Endodermal cell (in vitro differentiated cells): ENCODE measurements at regions not wholly inside any gene's neighbourhood (a gene's known extent, or its start where the extent isn't known, plus 50 kb on each side); places are given as distances from the start of the nearest gene placed in this dataset.
A peak's percentile ranks its signal among the peaks of the same experiment; 100 is the strongest.

Source experiments
- DNase-seq: peaks from one replicate; pipeline ENCODE4 v3.0.0-alpha.2; 2017
- H3K27ac ChIP-seq: 2 replicates; pipeline ENCODE4 v1.5.1; 2013; ENCODE audit warnings: mild to moderate bottlenecking, low read depth, low read length, moderate library complexity
- H3K27me3 ChIP-seq: 2 replicates; pipeline ENCODE4 v1.6.1; 2013; ENCODE audit warnings: mild to moderate bottlenecking, low read length, moderate library complexity; ENCODE audit not compliant: insufficient read depth, control insufficient read depth, poor library complexity, severe bottlenecking
- H3K36me3 ChIP-seq: 2 replicates; pipeline ENCODE4 v1.7.0; 2013; ENCODE audit warnings: mild to moderate bottlenecking, low read length, moderate library complexity; ENCODE audit not compliant: control insufficient read depth, insufficient read depth
- H3K4me1 ChIP-seq: one replicate; pipeline ENCODE4 v1.7.0; 2013; ENCODE audit warnings: low read length; ENCODE audit not compliant: control insufficient read depth, insufficient read depth
- H3K4me3 ChIP-seq: 2 replicates; pipeline ENCODE4 v1.5.1; 2013; ENCODE audit warnings: mild to moderate bottlenecking, low read length, moderate library complexity
- H3K9ac ChIP-seq: 2 replicates; pipeline ENCODE4 v1.6.1; 2013; ENCODE audit warnings: mild to moderate bottlenecking, low read length, moderate library complexity; ENCODE audit not compliant: poor library complexity, severe bottlenecking; ENCODE audit errors: extremely low read depth
- H3K9me3 ChIP-seq: 2 replicates; pipeline ENCODE4 v1.6.1; 2013; ENCODE audit warnings: mild to moderate bottlenecking, low read length, moderate library complexity; ENCODE audit not compliant: control insufficient read depth
- H3K27ac Mint-ChIP-seq: 2 replicates; pipeline ENCODE4 v1.8.0; 2020; ENCODE audit warnings: mixed read lengths
- H3K27me3 Mint-ChIP-seq: 2 replicates; pipeline ENCODE4 v1.8.0; 2021; ENCODE audit warnings: mild to moderate bottlenecking, mixed read lengths; ENCODE audit not compliant: insufficient read depth
- H3K36me3 Mint-ChIP-seq: 2 replicates; pipeline ENCODE4 v1.8.0; 2020; ENCODE audit warnings: low read depth, mixed read lengths
- H3K4me1 Mint-ChIP-seq: 2 replicates; pipeline ENCODE4 v1.8.0; 2020; ENCODE audit warnings: mixed read lengths
- H3K4me3 Mint-ChIP-seq: 2 replicates; pipeline ENCODE4 v1.8.0; 2020; ENCODE audit warnings: mild to moderate bottlenecking, moderate library complexity, mixed read lengths
- H3K9me3 Mint-ChIP-seq: 2 replicates; pipeline ENCODE4 v1.8.0; 2020; ENCODE audit warnings: mild to moderate bottlenecking, mixed read lengths
- CTCF ChIP-seq: fragments of 200-600 bp; sonication (generic); conservative IDR thresholded peaks from 2 replicates; pipeline ENCODE4 v1.5.0; 2021; ENCODE audit warnings: antibody characterized with exemption, mild to moderate bottlenecking
- WGBS, 2 experiments: methylation state at CpG; one replicate each; pipeline versions ENCODE4 v1.1.5 to v1.1.7; 2013; ENCODE audit warnings: missing lambda C conversion rate in 2 of 2, mixed read lengths in 1 of 2; ENCODE audit not compliant: insufficient coverage in 1 of 2, insufficient read length in 1 of 2; 5-methylcytosine and 5-hydroxymethylcytosine counted together

GRCh38 chr13:59601993-59602392 is 561.7 kb downstream of the DIAPH3 start:
- TF ChIP-seq CTCF: no peak
- no peaks in the 10 kb centered on the region for H3K27me3 Mint-ChIP-seq
- H3K4me1 ChIP-seq: no peaks in the 10 kb centered on the region
- no peaks in the 10 kb centered on the region for H3K36me3 ChIP-seq
- no peaks in the 10 kb centered on the region for H3K27me3 ChIP-seq
- DNase-seq: no peak
- H3K9ac ChIP-seq: no peak overlapping the region
- peaks cover 25% of the 10 kb centered on the region for H3K9me3 ChIP-seq
- H3K27ac Mint-ChIP-seq: no peak overlapping the region
- peaks cover 16% of the 10 kb centered on the region for H3K4me1 Mint-ChIP-seq
- H3K9me3 Mint-ChIP-seq: peaks cover 27% of the 10 kb centered on the region
- peaks cover 6% of the 10 kb centered on the region for H3K36me3 Mint-ChIP-seq
- no peak overlapping the region for H3K4me3 ChIP-seq
- no peak overlapping the region for H3K27ac ChIP-seq
- H3K4me3 Mint-ChIP-seq: no peak overlapping the region

GRCh38 chr13:59603646-59604045 is 560.1 kb downstream of the DIAPH3 start:
- H3K4me1 ChIP-seq: peaks cover 5% of the 10 kb centered on the region
- no peak overlapping the region for H3K27ac ChIP-seq
- peaks cover 25% of the 10 kb centered on the region for H3K9me3 ChIP-seq
- Mint-ChIP-seq H3K9me3 (peaks cover 18% of the 10 kb centered on the region), H3K4me1 (peaks cover 31% of the 10 kb centered on the region), H3K4me3 (no peak overlapping the region), H3K27me3 (no peaks in the 10 kb centered on the region), H3K36me3 (peaks cover 3% of the 10 kb centered on the region), H3K27ac (no peak overlapping the region)
- H3K9ac ChIP-seq: no peak overlapping the region
- H3K36me3 ChIP-seq: no peaks in the 10 kb centered on the region
- TF ChIP-seq CTCF: peak; percentile 42
- 96 to 100% methylated on average over 1 to 2 of the region's 2 CpGs for WGBS, 2 experiments
- no peaks in the 10 kb centered on the region for H3K27me3 ChIP-seq
- no peak for DNase-seq
- H3K4me3 ChIP-seq: no peak overlapping the region

GRCh38 chr13:59607172-59607571 is 556.6 kb downstream of the DIAPH3 start:
- no peak overlapping the region for H3K9ac ChIP-seq
- H3K9me3 ChIP-seq: peaks cover 7% of the 10 kb centered on the region
- Mint-ChIP-seq H3K4me1 (peaks cover 37% of the 10 kb centered on the region), H3K4me3 (no peak overlapping the region), H3K36me3 (no peaks in the 10 kb centered on the region), H3K27me3 (no peaks in the 10 kb centered on the region), H3K27ac (peak overlapping the region; percentile 12), H3K9me3 (no peaks in the 10 kb centered on the region)
- DNase-seq: no peak
- no peak overlapping the region for H3K27ac ChIP-seq
- H3K4me1 ChIP-seq: peaks cover 12% of the 10 kb centered on the region
- no peaks in the 10 kb centered on the region for H3K27me3 ChIP-seq
- H3K36me3 ChIP-seq: no peaks in the 10 kb centered on the region
- no peak overlapping the region for H3K4me3 ChIP-seq
- 75 to 91% methylated on average over 1 of the region's 1 CpG for WGBS, 2 experiments
- TF ChIP-seq CTCF: no peak
